C4-2B (cell line): ENCODE measurements at regions not wholly inside any gene's neighbourhood (a gene's known extent, or its start where the extent isn't known, plus 50 kb on each side); places are given as distances from the start of the nearest gene placed in this dataset.

Experiments used
- H3K27ac ChIP-seq: fragments of 450-650 bp; 2 replicates; pipeline ENCODE4 v1.5.1; 2017
- ZFX ChIP-seq: fragments of 450-650 bp; IDR thresholded peaks from 2 replicates; pipeline ENCODE4 v1.6.1; 2017
- TF ChIP-seq, protein P1 (sequence below): fragments of 450-650 bp; conservative IDR thresholded peaks from 2 replicates; pipeline ENCODE4 v1.5.1; 2017; ENCODE audit warnings: mild to moderate bottlenecking

DNA sequence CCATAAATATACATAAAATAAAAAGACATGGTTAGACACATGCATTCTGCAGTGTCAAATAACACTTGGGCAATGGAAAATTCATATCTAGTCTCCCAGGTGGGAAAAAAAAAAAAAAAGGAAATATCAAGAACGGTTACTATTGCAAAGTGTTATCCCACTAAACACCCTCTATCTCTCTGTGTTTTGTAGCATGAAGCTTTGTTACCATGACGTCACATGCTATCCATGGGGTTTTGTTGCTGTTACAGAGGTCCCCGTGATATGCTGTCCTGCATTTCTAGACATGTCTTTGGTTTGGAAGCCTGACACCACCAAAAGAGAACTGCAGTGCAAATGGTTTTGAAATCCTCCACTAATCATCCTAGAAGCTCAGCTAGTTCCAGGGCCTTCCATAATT, 50.7 kb upstream of the TLR3 start:
- H3K27ac ChIP-seq: no peak overlapping the region
- TF ChIP-seq, protein P1, sequence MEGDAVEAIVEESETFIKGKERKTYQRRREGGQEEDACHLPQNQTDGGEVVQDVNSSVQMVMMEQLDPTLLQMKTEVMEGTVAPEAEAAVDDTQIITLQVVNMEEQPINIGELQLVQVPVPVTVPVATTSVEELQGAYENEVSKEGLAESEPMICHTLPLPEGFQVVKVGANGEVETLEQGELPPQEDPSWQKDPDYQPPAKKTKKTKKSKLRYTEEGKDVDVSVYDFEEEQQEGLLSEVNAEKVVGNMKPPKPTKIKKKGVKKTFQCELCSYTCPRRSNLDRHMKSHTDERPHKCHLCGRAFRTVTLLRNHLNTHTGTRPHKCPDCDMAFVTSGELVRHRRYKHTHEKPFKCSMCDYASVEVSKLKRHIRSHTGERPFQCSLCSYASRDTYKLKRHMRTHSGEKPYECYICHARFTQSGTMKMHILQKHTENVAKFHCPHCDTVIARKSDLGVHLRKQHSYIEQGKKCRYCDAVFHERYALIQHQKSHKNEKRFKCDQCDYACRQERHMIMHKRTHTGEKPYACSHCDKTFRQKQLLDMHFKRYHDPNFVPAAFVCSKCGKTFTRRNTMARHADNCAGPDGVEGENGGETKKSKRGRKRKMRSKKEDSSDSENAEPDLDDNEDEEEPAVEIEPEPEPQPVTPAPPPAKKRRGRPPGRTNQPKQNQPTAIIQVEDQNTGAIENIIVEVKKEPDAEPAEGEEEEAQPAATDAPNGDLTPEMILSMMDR: no peak
- TF ChIP-seq ZFX: no peak

DNA sequence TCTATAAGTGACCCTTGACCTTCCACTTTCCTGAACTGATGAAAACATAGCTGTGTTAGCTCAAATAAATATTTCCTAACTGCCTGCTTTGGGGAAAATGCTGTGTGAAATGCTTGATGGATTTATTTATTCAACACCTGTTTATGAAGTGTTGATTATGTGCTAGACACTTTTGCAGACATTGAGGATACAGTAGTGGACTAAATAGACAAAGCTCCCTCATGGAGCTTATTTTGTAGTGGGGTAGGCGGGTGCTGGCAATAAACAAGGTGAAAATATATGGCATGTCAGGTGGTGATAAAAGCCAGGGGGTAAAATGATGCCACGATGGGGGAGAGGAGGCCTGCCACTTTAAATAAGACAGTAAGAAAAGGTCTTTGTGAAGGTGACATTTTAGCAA, 50.2 kb upstream of the TLR3 start:
- H3K27ac ChIP-seq: no peak overlapping the region
- TF ChIP-seq, protein P1: no peak
- TF ChIP-seq ZFX: no peak
